HEK293 (cell line): ENCODE measurements at regions not wholly inside any gene's neighbourhood (a gene's known extent, or its start where the extent isn't known, plus 50 kb on each side); places are given as distances from the start of the nearest gene placed in this dataset.

Experiments used
- CTCF ChIA-PET: fragments of 350-600 bp; formaldehyde crosslinking; extraction: SDS; loops from one replicate; lab custom pipeline; 2021; ENCODE audit warnings: antibody characterized with exemption; lab: Yijun Ruan, JAX
- POLR2A ChIA-PET: fragments of 300-600 bp; formaldehyde crosslinking; extraction: SDS; loops from one replicate; lab custom pipeline; 2020; ENCODE audit warnings: antibody characterized with exemption, inconsistent platforms; lab: Yijun Ruan, JAX
- H3K27ac ChIP-seq: fragments of 200-500 bp; sonication (Bioruptor generic); 2 replicates; pipeline ENCODE4 v1.5.1; 2014; ENCODE audit warnings: low read depth, low read length, control low read depth, inconsistent platforms; ENCODE audit errors: extremely low read depth
- H3K36me3 ChIP-seq, 2 experiments: fragments of 200-500 bp in 1 of 2; sonication (Bioruptor generic) in 1 of 2; 1 replicate in 1 of 2; 2 replicates in 1 of 2; pipeline ENCODE4 v1.5.1; 2014 to 2017; ENCODE audit warnings: inconsistent platforms in 2 of 2, low read length in 2 of 2; ENCODE audit not compliant: control insufficient read depth in 2 of 2, insufficient read depth in 1 of 2
- H3K4me1 ChIP-seq: fragments of 200-500 bp; sonication (Bioruptor generic); 2 replicates; pipeline ENCODE4 v1.5.1; 2014; ENCODE audit warnings: mild to moderate bottlenecking, low read length, inconsistent platforms; ENCODE audit not compliant: control insufficient read depth, insufficient read depth
- H3K4me3 ChIP-seq: 2 replicates; pipeline ENCODE4 v1.5.1; 2011; ENCODE audit warnings: low read depth, mild to moderate bottlenecking, control low read depth, low read length, moderate library complexity
- H3K9me3 ChIP-seq: fragments of 200-500 bp; sonication (Bioruptor generic); 2 replicates; pipeline ENCODE4 v1.5.1; 2014; ENCODE audit warnings: low read depth, low read length, inconsistent platforms; ENCODE audit not compliant: control insufficient read depth, insufficient read depth
- KLF1 ChIP-seq: fragments of 450-650 bp; formaldehyde crosslinking; IDR thresholded peaks from 2 replicates; pipeline ENCODE4 v1.5.1; 2016; ENCODE audit warnings: missing biosample characterization, missing genetic modification characterization
- KLF10 ChIP-seq: fragments of 450-650 bp; IDR thresholded peaks from 2 replicates; pipeline ENCODE4 v1.5.1; 2018; ENCODE audit warnings: missing biosample characterization, mild to moderate bottlenecking, missing genetic modification characterization
- MEIS1 ChIP-seq: sonication (generic); formaldehyde crosslinking; IDR thresholded peaks from 2 replicates; pipeline ENCODE4 v1.8.1; 2022; ENCODE audit warnings: missing genetic modification reagents, mild to moderate bottlenecking, borderline replicate concordance
- RBAK ChIP-seq: fragments of 450-650 bp; formaldehyde crosslinking; IDR thresholded peaks from 2 replicates; pipeline ENCODE4 v1.5.1; 2016; ENCODE audit warnings: missing biosample characterization, missing genetic modification characterization
- WT1 ChIP-seq: fragments of 450-650 bp; formaldehyde crosslinking; IDR thresholded peaks from 2 replicates; pipeline ENCODE4 v1.5.1; 2016; ENCODE audit warnings: missing biosample characterization, missing genetic modification characterization
- YY2 ChIP-seq: fragments of 450-650 bp; formaldehyde crosslinking; IDR thresholded peaks from 2 replicates; pipeline ENCODE4 v1.5.1; 2016; ENCODE audit warnings: missing biosample characterization, missing genetic modification characterization
- ZBTB48 ChIP-seq: fragments of 450-650 bp; formaldehyde crosslinking; IDR thresholded peaks from 2 replicates; pipeline ENCODE4 v1.5.1; 2016; ENCODE audit warnings: missing biosample characterization, missing genetic modification characterization
- ZBTB8A ChIP-seq: fragments of 450-650 bp; formaldehyde crosslinking; IDR thresholded peaks from 2 replicates; pipeline ENCODE4 v1.5.1; 2016; ENCODE audit warnings: missing biosample characterization, missing genetic modification characterization
- ZFP37 ChIP-seq: fragments of 450-650 bp; formaldehyde crosslinking; IDR thresholded peaks from 2 replicates; pipeline ENCODE4 v1.5.1; 2016; ENCODE audit warnings: missing biosample characterization, missing genetic modification characterization
- ZNF112 ChIP-seq: fragments of 450-650 bp; formaldehyde crosslinking; IDR thresholded peaks from 2 replicates; pipeline ENCODE4 v1.5.0; 2017; ENCODE audit warnings: missing biosample characterization, missing genetic modification characterization
- ZNF133 ChIP-seq: fragments of 450-650 bp; formaldehyde crosslinking; IDR thresholded peaks from 2 replicates; pipeline ENCODE4 v1.5.1; 2016; ENCODE audit warnings: missing biosample characterization, missing genetic modification characterization
- ZNF214 ChIP-seq: fragments of 450-650 bp; formaldehyde crosslinking; IDR thresholded peaks from 2 replicates; pipeline ENCODE4 v1.5.1; 2017; ENCODE audit warnings: missing biosample characterization, mild to moderate bottlenecking, missing genetic modification characterization, borderline replicate concordance
- ZNF239 ChIP-seq: fragments of 450-650 bp; formaldehyde crosslinking; IDR thresholded peaks from 2 replicates; pipeline ENCODE4 v1.5.1; 2016; ENCODE audit warnings: missing biosample characterization, missing genetic modification characterization
- ZNF350 ChIP-seq: fragments of 450-650 bp; formaldehyde crosslinking; IDR thresholded peaks from 2 replicates; pipeline ENCODE4 v1.5.0; 2017; ENCODE audit warnings: missing biosample characterization, mild to moderate bottlenecking, missing genetic modification characterization
- ZNF560 ChIP-seq: fragments of 450-650 bp; formaldehyde crosslinking; IDR thresholded peaks from 2 replicates; pipeline ENCODE4 v1.5.1; 2017; ENCODE audit warnings: missing biosample characterization, missing genetic modification characterization, borderline replicate concordance
- ZNF561 ChIP-seq: fragments of 450-650 bp; IDR thresholded peaks from 2 replicates; pipeline ENCODE4 v1.5.1; 2018; ENCODE audit warnings: missing biosample characterization, missing genetic modification characterization, borderline replicate concordance
- ZNF654 ChIP-seq: fragments of 450-650 bp; formaldehyde crosslinking; IDR thresholded peaks from 2 replicates; pipeline ENCODE4 v1.5.1; 2016; ENCODE audit warnings: low read depth, missing biosample characterization, missing genetic modification characterization
- ZNF670 ChIP-seq: fragments of 450-650 bp; formaldehyde crosslinking; IDR thresholded peaks from 2 replicates; pipeline ENCODE4 v1.5.1; 2016; ENCODE audit warnings: missing biosample characterization, missing genetic modification characterization, low read depth
- ZNF677 ChIP-seq: fragments of 450-650 bp; IDR thresholded peaks from 2 replicates; pipeline ENCODE4 v1.5.0; 2018; ENCODE audit warnings: missing biosample characterization, mild to moderate bottlenecking, missing genetic modification characterization, moderate library complexity
- ZNF747 ChIP-seq: fragments of 450-650 bp; formaldehyde crosslinking; IDR thresholded peaks from 2 replicates; pipeline ENCODE4 v1.5.1; 2016; ENCODE audit warnings: missing biosample characterization, missing genetic modification characterization
- ZNF768 ChIP-seq: fragments of 450-650 bp; formaldehyde crosslinking; IDR thresholded peaks from 2 replicates; pipeline ENCODE4 v1.5.1; 2018; ENCODE audit warnings: missing biosample characterization, mild to moderate bottlenecking, missing genetic modification characterization
- ZNF792 ChIP-seq: fragments of 450-650 bp; formaldehyde crosslinking; IDR thresholded peaks from 2 replicates; pipeline ENCODE4 v1.5.1; 2016; ENCODE audit warnings: missing biosample characterization, missing genetic modification characterization
- ZSCAN30 ChIP-seq: fragments of 450-650 bp; IDR thresholded peaks from 2 replicates; pipeline ENCODE4 v1.5.1; 2018; ENCODE audit warnings: missing biosample characterization, mild to moderate bottlenecking, missing genetic modification characterization, moderate library complexity
- TF ChIP-seq, protein P1 (sequence below): fragments of 450-650 bp; formaldehyde crosslinking; IDR thresholded peaks from 2 replicates; pipeline ENCODE4 v1.5.1; 2016; ENCODE audit warnings: missing biosample characterization, missing genetic modification characterization
- TF ChIP-seq, protein P2 (sequence below): fragments of 450-650 bp; formaldehyde crosslinking; IDR thresholded peaks from 2 replicates; pipeline ENCODE4 v1.5.1; 2016; ENCODE audit warnings: missing biosample characterization, missing genetic modification characterization
- TF ChIP-seq, protein P3 (sequence below): fragments of 450-650 bp; formaldehyde crosslinking; IDR thresholded peaks from 2 replicates; pipeline ENCODE4 v1.5.1; 2016; ENCODE audit warnings: missing biosample characterization, missing genetic modification characterization
- TF ChIP-seq, protein P4 (sequence below): fragments of 450-650 bp; formaldehyde crosslinking; IDR thresholded peaks from 2 replicates; pipeline ENCODE4 v1.5.1; 2017; ENCODE audit warnings: missing biosample characterization, mild to moderate bottlenecking, missing genetic modification characterization, moderate library complexity

DNA sequence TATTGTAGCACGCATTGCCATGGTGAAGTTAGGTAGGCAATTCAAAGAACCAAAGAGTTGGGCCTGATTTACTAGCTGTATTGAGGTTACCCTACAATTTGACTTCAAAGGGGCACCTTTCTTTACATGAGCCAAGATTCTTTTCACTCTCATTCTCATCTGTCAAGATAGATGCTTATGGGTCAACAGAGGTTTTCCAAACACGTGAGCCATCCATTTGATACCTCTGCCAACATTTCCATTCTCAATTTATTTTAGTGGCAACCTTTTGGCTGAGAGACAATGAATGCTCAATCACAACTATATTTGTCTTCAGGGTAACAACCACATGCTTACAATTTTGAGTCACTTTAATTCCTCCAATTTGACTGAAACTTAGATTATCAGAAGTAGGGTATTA is 370.6 kb upstream of the CDH20 start:
- Histone ChIP-seq H3K27ac (no peak overlapping the region), H3K4me1 (no peaks in the 10 kb centered on the region), H3K4me3 (no peak overlapping the region), H3K9me3 (no peaks in the 10 kb centered on the region), H3K36me3 (no peaks in the 10 kb centered on the region)
- CTCF ChIA-PET: interaction anchor here (0.6 kb wide), 2 partner anchors 65 to 125 kb away, joined by 3 to 4 read pairs; no protein-coding TSS in a partner anchor
- TF ChIP-seq ZNF768 (no peak), ZBTB8A (tag by site-specific recombination) (no peak)
- POLR2A ChIA-PET: no interaction called here

DNA sequence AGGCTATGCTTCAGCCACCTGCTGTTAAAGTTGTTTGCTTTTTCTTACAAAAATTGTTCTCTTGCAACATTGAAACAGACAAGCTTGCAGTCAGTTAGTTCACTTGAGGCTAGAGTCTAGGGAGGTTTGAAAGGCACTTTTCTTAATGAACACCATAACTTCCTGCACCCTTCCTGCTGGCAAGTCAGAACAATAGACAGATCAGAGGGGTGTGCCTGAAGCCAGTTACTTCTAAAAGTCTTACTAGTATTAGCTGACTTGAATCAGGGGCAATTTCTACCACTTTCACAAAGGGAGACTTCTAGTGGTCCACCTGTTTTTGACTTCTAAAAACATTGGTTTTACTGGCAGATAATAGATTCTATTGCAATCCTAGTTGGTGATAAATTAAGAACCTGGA is 367.4 kb upstream of the CDH20 start:
- ChIA-PET POLR2A (no interaction called here), CTCF (interaction anchor here (0.6 kb wide), 1 partner anchor 218 kb away, joined by 3 read pairs; no protein-coding TSS in a partner anchor)
- no peaks in the 10 kb centered on the region for H3K4me1 ChIP-seq
- no peaks in the 10 kb centered on the region for H3K9me3 ChIP-seq
- no peak overlapping the region for H3K27ac ChIP-seq
- H3K4me3 ChIP-seq: no peak overlapping the region
- no peak for TF ChIP-seq ZFP37
- TF ChIP-seq ZNF654 (tag by site-specific recombination): no peak
- no peak for TF ChIP-seq ZNF133
- TF ChIP-seq ZBTB48 (tag by site-specific recombination): no peak
- no peak for TF ChIP-seq ZNF677 (tag by site-specific recombination)
- no peak for TF ChIP-seq RBAK (tag by site-specific recombination)
- TF ChIP-seq ZNF560 (tag by site-specific recombination): no peak
- no peak for TF ChIP-seq MEIS1 (CRISPR knock-in tag)
- TF ChIP-seq YY2 (tag by site-specific recombination): no peak
- no peaks in the 10 kb centered on the region for H3K36me3 ChIP-seq

DNA sequence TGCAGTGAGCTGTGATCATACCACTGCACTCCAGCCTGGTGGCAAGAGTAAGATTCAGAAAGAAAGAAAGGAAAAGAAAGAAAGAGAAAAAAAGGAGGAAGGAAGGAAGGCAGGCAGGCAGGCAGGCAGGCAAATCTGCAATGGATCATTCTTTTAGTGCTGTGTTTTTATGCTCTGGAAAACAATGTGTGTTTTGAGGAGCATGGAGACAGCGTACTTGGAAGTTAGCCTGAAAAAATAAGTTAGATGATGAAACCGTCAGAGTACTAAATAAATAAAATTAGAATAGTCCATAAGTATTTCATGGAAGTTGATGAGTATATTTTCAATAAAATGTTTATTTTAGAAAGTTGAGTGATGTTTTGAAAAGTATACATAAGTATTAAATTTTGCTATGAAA is 366.4 kb upstream of the CDH20 start:
- Histone ChIP-seq H3K4me1 (no peaks in the 10 kb centered on the region), H3K36me3 (no peaks in the 10 kb centered on the region), H3K4me3 (no peak overlapping the region), H3K9me3 (no peaks in the 10 kb centered on the region), H3K27ac (no peak overlapping the region)
- ChIA-PET POLR2A (no interaction called here), CTCF (no interaction called here)
- TF ChIP-seq KLF10 (no peak), ZNF792 (tag by site-specific recombination) (no peak), ZNF350 (tag by site-specific recombination) (no peak), ZNF670 (tag by site-specific recombination) (no peak), WT1 (no peak), ZNF214 (tag by site-specific recombination) (no peak), ZNF239 (tag by site-specific recombination) (no peak), ZSCAN30 (tag by site-specific recombination) (no peak), ZNF747 (tag by site-specific recombination) (no peak), ZNF561 (no peak), KLF1 (tag by site-specific recombination) (no peak), ZNF112 (tag by site-specific recombination) (no peak)
- TF ChIP-seq, protein P1, sequence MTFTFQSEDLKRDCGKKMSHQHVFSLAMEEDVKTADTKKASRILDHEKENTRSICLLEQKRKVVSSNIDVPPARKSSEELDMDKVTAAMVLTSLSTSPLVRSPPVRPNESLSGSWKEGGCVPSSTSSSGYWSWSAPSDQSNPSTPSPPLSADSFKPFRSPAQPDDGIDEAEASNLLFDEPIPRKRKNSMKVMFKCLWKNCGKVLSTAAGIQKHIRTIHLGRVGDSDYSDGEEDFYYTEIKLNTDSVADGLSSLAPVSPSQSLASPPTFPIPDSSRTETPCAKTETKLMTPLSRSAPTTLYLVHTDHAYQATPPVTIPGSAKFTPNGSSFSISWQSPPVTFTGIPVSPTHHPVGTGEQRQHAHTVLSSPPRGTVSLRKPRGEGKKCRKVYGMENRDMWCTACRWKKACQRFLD (tag by site-specific recombination): no peak
- TF ChIP-seq, protein P2, sequence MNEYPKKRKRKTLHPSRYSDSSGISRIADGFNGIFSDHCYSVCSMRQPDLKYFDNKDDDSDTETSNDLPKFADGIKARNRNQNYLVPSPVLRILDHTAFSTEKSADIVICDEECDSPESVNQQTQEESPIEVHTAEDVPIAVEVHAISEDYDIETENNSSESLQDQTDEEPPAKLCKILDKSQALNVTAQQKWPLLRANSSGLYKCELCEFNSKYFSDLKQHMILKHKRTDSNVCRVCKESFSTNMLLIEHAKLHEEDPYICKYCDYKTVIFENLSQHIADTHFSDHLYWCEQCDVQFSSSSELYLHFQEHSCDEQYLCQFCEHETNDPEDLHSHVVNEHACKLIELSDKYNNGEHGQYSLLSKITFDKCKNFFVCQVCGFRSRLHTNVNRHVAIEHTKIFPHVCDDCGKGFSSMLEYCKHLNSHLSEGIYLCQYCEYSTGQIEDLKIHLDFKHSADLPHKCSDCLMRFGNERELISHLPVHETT (tag by site-specific recombination): no peak
- TF ChIP-seq, protein P3, sequence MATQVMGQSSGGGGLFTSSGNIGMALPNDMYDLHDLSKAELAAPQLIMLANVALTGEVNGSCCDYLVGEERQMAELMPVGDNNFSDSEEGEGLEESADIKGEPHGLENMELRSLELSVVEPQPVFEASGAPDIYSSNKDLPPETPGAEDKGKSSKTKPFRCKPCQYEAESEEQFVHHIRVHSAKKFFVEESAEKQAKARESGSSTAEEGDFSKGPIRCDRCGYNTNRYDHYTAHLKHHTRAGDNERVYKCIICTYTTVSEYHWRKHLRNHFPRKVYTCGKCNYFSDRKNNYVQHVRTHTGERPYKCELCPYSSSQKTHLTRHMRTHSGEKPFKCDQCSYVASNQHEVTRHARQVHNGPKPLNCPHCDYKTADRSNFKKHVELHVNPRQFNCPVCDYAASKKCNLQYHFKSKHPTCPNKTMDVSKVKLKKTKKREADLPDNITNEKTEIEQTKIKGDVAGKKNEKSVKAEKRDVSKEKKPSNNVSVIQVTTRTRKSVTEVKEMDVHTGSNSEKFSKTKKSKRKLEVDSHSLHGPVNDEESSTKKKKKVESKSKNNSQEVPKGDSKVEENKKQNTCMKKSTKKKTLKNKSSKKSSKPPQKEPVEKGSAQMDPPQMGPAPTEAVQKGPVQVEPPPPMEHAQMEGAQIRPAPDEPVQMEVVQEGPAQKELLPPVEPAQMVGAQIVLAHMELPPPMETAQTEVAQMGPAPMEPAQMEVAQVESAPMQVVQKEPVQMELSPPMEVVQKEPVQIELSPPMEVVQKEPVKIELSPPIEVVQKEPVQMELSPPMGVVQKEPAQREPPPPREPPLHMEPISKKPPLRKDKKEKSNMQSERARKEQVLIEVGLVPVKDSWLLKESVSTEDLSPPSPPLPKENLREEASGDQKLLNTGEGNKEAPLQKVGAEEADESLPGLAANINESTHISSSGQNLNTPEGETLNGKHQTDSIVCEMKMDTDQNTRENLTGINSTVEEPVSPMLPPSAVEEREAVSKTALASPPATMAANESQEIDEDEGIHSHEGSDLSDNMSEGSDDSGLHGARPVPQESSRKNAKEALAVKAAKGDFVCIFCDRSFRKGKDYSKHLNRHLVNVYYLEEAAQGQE (tag by site-specific recombination): no peak
- TF ChIP-seq, protein P4, sequence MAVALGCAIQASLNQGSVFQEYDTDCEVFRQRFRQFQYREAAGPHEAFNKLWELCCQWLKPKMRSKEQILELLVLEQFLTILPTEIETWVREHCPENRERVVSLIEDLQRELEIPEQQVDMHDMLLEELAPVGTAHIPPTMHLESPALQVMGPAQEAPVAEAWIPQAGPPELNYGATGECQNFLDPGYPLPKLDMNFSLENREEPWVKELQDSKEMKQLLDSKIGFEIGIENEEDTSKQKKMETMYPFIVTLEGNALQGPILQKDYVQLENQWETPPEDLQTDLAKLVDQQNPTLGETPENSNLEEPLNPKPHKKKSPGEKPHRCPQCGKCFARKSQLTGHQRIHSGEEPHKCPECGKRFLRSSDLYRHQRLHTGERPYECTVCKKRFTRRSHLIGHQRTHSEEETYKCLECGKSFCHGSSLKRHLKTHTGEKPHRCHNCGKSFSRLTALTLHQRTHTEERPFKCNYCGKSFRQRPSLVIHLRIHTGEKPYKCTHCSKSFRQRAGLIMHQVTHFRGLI (tag by site-specific recombination): no peak
